ENCODE measurements at regions not wholly inside any gene's neighbourhood (a gene's known extent, or its start where the extent isn't known, plus 50 kb on each side); places are given as distances from the start of the nearest gene placed in this dataset.
"Not testable (repeated sequence)": the region's sequence is repeated elsewhere in the genome, so short reads cannot be mapped to it uniquely, and the experiment has no call there.

GRCh38 chr20:30845923-30846322 is 411.5 kb upstream of the DEFB115 start:
- not testable (repeated sequence) for TF ChIP-seq EZH2 (IDR thresholded peaks at IDR 0.05; ENCODE audit: insufficient read depth, poor library complexity, severe bottlenecking); EZH2phosphoT487 (IDR thresholded peaks at IDR 0.05; ENCODE audit: insufficient read depth, low read depth)
